NCI-H2081 (cell line): ENCODE measurements at regions not wholly inside any gene's neighbourhood (a gene's known extent, or its start where the extent isn't known, plus 50 kb on each side); places are given as distances from the start of the nearest gene placed in this dataset.
"Not testable (repeated sequence)": the region's sequence is repeated elsewhere in the genome, so short reads cannot be mapped to it uniquely, and the experiment has no call there.

ENCODE experiments used
- DNase-seq, 2 experiments: peaks; one replicate each; lab custom pipeline; 2025; lab: John Stamatoyannopoulos, UW

GRCh38 chr5:43926923-43927322 is 323.9 kb downstream of the NNT start:
- no peak for DNase-seq

GRCh38 chr5:43920422-43920821 is 317.4 kb downstream of the NNT start:
- no peak for DNase-seq

DNA sequence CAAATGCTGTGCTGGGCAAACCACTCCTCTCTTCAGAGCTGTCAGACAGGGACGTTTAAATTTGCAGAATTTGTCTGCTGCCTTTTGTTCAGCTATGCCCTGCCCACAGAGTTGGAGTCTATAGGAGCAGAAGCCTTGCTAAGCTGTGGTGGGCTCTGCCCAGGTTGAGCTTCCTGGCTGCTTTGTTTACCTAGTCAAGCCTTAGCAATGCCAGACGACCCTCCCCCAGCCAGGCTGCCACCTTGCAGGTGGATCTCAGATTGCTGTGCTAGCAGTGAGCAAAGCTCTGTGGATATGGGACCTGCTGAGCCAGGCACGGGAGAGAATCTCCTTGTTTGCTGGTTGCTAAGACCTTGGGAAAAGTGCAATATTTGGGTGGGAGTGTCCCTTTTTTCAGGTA is 314.9 kb downstream of the NNT start:
- DNase-seq = no peak

GRCh38 chr5:43903129-43903528 is 300.1 kb downstream of the NNT start:
- DNase-seq = no peak

- DNase-seq = no peak
Observed at GRCh38 chr5:43900974-43901373, 298.0 kb downstream of the NNT start.

DNA sequence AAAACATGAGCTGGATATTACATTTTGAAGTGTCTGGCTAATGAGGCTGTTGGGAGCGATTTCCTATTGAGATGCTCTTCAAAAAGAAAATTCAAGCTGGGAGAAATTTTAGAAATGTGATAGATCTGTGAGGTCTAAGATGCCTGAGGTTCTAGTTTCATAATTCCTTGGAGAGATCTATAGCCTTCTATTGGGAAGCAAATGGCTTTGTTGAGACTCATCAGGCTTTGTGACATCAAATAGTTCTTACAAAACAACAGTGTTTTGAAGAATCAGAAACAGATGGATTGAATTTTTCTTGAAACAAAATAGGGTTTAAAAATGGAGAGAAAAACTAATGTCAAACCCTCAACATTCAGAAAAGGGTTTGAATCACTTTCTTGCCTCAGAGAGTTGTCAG is 292.9 kb downstream of the NNT start:
- no peak for DNase-seq

GRCh38 chr5:43893951-43894684 is 291.1 kb downstream of the NNT start:
- DNase-seq = no peak

DNA sequence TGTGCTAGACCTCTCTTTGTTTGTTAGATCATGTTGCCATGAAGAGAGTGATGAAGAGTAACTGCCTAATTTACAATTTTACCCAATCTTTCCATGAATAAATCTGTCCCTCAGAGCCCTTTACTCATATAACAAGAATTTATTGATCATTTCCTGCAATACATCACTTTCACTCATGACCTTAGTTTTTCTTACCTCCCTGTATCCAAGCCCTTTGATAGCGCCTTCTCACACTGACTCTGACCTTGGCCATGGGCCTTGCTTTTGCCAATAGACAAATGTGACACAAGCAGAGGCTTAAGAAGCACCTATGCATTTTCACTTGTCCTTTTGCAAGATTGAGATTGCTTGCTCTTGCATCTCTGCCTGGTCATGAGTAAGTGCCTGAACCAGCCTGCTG is 288.1 kb downstream of the NNT start:
- DNase-seq = no peak

DNA sequence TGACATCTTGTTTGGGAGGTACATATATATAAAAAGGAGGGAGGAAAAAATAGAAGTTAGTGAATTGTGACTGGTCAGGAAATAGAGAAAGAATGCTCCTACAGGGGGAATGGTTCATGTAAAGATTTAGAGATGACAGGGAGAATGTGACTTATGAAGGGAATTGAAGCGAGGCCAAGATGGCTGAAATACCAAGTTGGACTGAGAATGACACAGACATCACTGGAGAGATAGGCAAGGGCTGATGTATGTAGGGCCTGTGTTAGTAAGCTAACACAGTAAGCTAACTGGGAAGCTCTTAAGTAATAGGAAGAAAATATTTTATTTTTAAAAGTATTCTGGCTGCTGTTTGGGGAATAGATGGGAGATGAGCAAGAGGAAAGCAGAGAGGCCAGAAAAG is 286.3 kb downstream of the NNT start:
- no peak for DNase-seq

- no peak for DNase-seq
Observed at GRCh38 chr5:43875741-43876140, 272.8 kb downstream of the NNT start.

- no peak for DNase-seq
Observed at GRCh38 chr5:43874772-43875171, 271.8 kb downstream of the NNT start.

DNA sequence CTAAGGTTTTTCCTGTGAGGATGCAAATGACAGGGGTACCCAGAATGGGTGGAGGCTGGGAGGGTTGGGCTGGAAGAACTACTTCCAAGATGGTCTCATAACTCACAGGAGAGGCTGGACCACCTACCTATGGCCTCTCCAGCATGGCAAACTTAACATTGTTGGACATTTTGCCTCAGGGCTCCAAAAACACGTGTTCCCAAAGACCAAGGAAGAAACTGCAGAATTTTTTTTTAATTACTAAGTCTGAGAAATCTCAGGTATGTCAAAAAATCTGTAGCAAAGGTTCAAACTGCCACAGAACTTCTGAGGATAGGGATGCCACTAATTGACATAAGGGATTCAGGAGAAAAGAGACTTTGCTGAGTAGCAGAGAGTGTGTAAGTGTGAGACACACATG is 270.8 kb downstream of the NNT start:
- no peak for DNase-seq

DNA sequence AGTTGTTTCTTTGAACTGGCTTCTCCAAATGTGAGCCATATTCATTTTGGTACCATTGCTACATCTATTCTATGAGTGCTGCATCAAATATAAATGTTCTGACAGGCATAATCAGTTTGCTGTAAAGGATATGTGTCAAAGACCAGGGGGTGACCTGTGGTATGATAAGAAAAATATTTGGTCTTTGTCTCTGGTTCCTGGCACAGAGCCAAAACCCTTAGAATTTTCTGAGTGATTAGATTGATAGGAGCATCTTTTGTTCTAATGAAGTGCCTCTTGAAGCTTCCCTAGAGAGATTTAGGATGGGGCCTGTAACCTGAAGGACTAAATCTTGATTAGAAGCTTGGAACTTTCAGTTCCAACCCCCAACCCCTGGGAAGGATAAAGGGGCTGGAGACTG is 256.3 kb downstream of the NNT start:
- no peak for DNase-seq

GRCh38 chr5:43855452-43855851 is 252.5 kb downstream of the NNT start:
- no peak for DNase-seq

GRCh38 chr5:43854697-43855292 is 251.8 kb downstream of the NNT start:
- DNase-seq = no peak

GRCh38 chr5:43852279-43852678 is 249.3 kb downstream of the NNT start:
- no peak for DNase-seq

GRCh38 chr5:43851741-43852140 is 248.8 kb downstream of the NNT start:
- no peak for DNase-seq

- DNase-seq = no peak
Observed at GRCh38 chr5:43840424-43841125, 237.6 kb downstream of the NNT start.

- DNase-seq = no peak
Observed at GRCh38 chr5:43839218-43839617, 236.2 kb downstream of the NNT start.

GRCh38 chr5:43837996-43838395 is 235.0 kb downstream of the NNT start:
- DNase-seq = no peak

DNA sequence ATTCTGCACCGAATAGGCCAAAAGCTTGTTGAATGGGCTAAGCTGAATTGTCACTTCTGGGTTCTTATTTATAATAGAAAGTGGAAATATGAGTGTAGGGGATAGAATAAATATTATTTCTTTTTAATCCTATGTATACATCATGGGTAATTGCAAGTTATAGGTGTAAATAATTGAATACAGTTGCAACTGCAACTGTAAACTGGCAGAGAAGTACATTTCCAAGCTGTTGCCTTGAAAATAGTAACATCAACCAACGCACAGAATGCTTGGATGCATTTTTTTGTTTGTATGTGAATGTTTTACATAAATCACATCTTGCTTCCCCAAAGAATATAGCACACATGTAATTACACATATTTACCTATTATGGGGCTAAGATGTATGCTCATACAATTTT is 234.1 kb downstream of the NNT start:
- DNase-seq = no peak

DNA sequence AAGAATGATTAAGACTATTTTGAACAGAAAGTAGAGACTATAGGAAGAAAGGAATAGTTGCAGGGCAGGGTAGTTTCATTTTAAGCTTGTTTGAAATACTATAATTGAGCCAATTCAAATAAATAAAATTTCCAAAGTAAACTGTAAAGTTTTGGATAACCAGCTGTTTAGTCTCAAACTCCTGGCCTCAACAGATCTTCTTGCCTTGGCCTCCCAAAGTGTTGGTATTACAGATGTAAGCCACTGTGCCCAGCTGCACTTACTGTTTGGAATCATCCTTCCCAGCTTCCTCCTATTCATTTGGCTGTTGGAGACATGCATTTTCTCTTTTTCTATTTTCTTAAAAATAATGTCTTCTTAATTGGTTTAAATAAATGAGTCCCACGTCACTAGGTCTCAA is 231.0 kb downstream of the NNT start:
- no peak for DNase-seq

GRCh38 chr5:43824325-43824964 is 221.5 kb downstream of the NNT start:
- not testable (repeated sequence) for DNase-seq
